HG02970 (cell line): ENCODE measurements at regions not wholly inside any gene's neighbourhood (a gene's known extent, or its start where the extent isn't known, plus 50 kb on each side); places are given as distances from the start of the nearest gene placed in this dataset.

Experiments used
- ATAC-seq: cut with Tn5 transposase; IDR thresholded peaks from one replicate; pipeline ENCODE4 v1.9.1; 2021; ENCODE audit warnings: mild to moderate bottlenecking, moderate library complexity, moderate number of reproducible peaks; ENCODE audit not compliant: unreplicated experiment, low FRiP score

GRCh38 chr2:104430852-104431251 lies 423.1 kb upstream of the POU3F3 start:
- ATAC-seq = no peak

DNA sequence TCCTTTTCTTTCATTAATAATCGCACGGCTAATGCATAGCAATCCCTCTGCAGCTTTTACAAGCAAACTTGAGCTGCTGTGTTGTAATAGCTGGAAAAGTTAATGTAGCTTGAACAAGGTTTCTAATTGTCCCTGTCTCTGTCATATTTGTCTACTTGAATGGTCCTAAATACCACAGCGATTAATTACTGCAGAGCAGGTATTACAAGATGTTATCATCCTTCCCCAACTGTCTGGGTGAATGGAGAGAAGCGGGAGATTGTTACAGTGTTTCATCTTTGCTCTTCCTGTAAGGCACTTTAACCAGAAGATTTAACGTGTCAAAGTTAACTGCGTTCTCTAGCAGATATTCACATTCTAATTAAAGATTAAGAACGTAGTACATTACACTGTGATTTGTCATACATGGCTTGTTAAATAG lies 422.2 kb upstream of the POU3F3 start:
- ATAC-seq = no peak

DNA sequence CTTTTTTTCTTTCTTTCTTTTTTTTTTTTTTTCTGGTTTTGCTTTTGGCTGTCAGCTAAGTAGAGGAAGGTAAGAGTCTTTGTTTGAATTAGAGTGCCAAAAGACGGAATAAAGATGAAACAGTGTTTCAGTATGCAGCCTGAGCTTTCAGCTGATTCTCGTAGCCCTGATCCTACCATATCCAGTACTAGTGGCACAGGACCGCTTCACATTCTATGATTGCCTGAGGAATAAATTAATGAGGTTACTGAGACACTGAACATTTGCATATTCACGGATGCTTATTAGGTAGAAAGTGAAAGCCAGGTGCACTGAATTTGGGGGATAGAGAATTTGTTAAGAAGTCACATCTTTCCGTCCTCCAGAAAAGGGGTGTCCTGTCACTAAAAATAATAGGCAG lies 421.5 kb upstream of the POU3F3 start:
- ATAC-seq = no peak

DNA sequence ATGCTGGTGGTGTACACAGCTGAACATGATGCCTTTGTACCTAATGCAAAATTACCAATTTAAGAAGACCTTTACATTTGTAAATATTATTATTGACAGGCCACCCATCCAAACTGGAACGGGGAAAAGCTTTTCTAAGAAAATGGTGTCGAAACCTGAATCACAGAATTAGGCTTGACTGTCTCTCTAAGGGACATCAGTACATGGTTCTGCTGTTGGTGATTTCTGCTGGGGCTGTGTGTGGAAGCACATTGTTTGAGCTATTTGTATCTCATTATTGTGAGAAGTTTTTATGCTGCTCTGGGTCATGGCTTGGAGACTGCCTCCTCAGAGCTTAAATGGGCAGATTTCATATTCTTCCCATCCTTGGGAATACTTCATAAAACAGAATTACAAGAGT lies 420.9 kb upstream of the POU3F3 start:
- ATAC-seq = no peak

DNA sequence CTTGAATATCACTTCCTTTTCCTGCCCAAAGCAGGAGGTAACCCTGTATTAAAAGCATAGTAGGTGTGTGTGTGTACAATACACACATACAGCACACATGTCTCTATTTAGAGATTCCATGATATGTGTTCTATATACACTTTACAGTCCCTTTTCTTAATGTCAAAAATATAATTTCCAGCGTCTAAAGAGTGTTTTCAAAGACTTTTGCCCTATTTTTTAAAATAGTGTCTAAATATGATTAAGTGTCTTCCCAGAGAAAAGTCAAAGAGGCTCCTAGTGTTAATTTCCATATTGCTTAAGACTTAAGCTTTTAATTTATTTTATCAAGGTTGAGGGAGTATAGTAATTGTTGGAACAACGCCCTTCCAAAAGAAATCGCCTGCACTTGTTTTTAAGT lies 420.3 kb upstream of the POU3F3 start:
- no peak for ATAC-seq

- no peak for ATAC-seq
Observed at GRCh38 chr2:104434318-104434792, 419.6 kb upstream of the POU3F3 start.

DNA sequence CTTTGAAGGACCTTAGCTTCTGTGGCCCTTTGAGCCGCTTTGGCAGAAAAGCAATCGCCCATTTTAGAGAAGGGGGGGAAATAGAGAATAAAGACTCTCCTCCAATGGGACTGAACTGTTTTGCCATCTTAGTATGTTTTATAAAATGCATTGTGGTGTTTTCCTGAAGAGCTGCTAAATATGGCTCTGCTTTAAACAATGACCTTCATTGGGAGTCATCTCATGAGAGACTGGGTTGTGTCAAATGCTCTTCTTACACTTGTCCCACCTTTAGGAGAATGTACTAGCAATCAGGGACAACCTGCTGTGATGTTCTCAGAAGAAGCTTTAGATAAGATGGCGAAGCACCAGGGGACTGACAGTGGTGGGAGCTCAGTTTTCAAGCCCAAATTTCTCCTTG lies 418.9 kb upstream of the POU3F3 start:
- ATAC-seq = no peak

- ATAC-seq = no peak
Observed at GRCh38 chr2:104438481-104438880, 415.4 kb upstream of the POU3F3 start.

GRCh38 chr2:104443145-104443544 lies 410.8 kb upstream of the POU3F3 start:
- no peak for ATAC-seq

GRCh38 chr2:104444392-104444791 lies 409.5 kb upstream of the POU3F3 start:
- ATAC-seq = no peak

DNA sequence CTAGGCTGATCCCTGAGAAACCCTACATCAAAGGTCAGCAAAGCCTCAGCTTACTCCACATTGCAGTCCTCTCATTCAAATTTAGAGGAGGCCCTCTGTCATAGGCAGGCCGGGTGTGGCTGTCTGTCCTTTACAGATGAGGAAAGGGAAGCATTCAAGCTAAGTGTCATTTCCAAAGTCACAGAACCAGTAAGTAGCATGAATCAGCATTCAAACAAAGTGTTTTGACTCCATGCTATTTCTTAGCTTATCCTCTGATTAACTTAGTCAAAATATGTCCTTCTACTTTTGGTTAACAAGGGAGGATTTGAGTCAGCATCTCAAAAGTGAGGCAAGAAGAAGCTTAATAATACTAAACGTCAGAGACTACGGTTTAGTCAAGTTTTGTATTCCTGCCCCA lies 409.0 kb upstream of the POU3F3 start:
- ATAC-seq = no peak

DNA sequence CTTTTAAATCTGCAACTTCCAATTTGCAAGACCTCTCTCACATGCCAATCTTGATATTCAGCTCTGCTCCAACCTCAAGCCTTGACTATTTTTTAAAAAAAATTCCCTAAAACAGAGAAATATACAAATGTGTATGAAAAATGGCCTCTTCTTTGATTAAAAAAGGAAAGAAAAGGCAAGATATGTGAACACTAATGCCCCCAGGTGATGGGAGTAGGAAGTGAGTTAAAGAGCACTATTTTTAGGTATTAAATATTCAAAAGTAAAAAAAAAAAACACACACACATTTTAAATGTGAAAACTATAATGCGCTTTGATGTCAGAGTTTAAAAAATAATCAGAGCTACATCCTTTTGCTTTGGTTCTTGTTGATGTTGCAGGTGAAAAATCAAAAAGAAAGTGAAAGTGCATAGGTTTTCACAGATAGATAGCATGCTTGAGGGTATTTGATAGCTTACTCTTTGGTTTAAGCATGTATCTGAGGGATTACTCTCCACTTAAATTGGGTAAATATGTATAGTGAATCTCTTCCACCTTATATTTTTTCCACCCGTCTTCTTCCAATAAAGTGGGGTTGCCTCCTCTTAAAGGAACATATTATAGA lies 406.0 kb upstream of the POU3F3 start:
- no peak for ATAC-seq

GRCh38 chr2:104448661-104449440 lies 405.1 kb upstream of the POU3F3 start:
- ATAC-seq = no peak

DNA sequence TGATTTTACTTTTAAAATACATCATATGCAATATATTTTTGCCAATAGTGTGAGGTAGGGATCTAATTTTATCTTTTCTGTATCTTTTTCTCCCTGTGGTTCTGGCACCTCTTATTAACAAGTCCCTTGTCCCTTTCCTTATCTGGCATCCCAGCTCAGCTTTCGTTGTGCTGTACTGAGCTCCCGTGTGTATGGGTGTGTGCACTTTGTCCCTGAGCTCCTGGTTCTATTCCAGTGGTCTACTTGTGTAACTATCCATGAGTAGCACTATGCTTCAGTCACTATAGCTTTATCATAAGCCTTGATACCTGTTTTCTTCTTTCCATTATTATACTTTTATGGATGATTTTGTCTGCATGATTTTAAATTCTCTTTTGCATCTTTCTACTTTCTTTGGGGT lies 401.4 kb upstream of the POU3F3 start:
- ATAC-seq = no peak

DNA sequence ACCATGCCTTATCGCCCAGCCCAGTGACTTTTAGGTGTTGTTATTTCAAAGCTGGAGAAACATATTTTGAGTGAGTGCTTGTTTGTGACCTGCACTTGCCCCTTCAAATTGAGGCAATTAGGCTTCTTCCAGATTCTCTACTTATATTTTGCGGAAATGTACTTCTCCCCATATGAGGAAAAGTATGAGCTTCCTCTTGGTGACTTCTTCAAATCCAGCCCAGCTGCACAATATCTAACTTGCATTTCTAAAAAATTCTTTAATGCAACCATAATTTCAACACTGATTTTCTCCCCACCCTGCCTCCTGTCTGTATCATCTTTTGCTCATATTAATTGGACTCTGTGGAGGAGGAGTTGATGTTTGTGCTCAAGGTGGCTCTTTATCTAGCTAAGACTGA lies 391.2 kb upstream of the POU3F3 start:
- ATAC-seq = no peak

- no peak for ATAC-seq
Observed at GRCh38 chr2:104465981-104466380, 387.9 kb upstream of the POU3F3 start.

GRCh38 chr2:104468846-104469245 lies 385.1 kb upstream of the POU3F3 start:
- no peak for ATAC-seq

- ATAC-seq = no peak
Observed at GRCh38 chr2:104472076-104472475, 381.8 kb upstream of the POU3F3 start.

DNA sequence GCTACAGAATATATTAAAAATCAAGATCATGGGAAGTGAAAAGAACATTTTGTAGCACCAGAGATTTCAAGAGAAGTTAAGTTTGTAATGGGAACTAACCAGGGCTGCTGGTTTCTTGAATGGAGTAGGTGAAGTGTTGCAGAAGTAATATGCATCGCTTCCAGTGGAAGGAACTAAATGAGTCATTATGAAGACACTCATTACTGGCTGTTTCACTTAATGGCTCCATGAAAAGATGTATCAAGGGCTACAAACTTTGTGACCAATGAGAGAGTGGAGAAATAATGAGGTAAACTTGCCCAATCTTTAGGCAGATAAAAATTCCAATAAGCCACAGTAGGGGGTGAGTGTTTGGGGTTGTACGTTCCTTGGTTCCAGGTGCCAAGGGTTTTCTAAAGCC lies 380.4 kb upstream of the POU3F3 start:
- ATAC-seq = no peak

GRCh38 chr2:104474716-104475115 lies 379.2 kb upstream of the POU3F3 start:
- ATAC-seq = no peak

- no peak for ATAC-seq
Observed at GRCh38 chr2:104476075-104476474, 377.8 kb upstream of the POU3F3 start.

DNA sequence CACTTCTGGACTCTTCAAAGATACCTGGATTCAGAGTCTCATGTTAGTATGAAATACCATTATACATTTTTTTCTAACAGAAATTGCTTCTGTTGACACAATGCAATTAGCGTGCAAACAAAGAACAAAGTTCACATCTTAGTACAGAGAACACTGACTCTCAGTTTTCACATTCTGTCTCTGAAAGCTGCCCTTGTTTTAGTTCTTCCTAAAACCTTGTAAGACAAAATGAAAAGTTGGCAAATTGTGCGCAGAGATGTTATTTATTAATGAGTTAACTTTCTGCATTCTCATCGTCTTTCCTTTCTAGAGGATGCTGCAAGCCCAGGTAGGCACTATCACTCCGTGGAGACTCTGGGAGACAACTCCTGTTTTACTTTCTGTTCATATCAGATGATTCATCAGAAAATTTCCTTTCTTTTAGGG lies 377.3 kb upstream of the POU3F3 start:
- ATAC-seq = no peak
